Calu3 (cell line): ENCODE measurements at regions not wholly inside any gene's neighbourhood (a gene's known extent, or its start where the extent isn't known, plus 50 kb on each side); places are given as distances from the start of the nearest gene placed in this dataset.

Source experiments
- BruUV-seq: library from RNA; stranded (reverse); fragments of 400-500 nt; replicated peaks from 2 replicates; lab custom pipeline; 2021; lab: Mats Ljungman, UMichigan
- CTCF ChIA-PET: fragments of 300-600 bp; sonication (Branson Sonifier 250); formaldehyde crosslinking; loops from one replicate; lab custom pipeline; 2022; ENCODE audit warnings: antibody characterized with exemption; lab: Charles Lee
- DNase-seq: peaks from one replicate; pipeline ENCODE4 v3.0.0; 2022
- H3K27ac Mint-ChIP-seq: one replicate; pipeline ENCODE4 v1.8.0; 2022; ENCODE audit warnings: mixed read lengths; ENCODE audit not compliant: unreplicated experiment
- H3K27me3 Mint-ChIP-seq: one replicate; pipeline ENCODE4 v1.8.0; 2022; ENCODE audit warnings: mixed read lengths; ENCODE audit not compliant: unreplicated experiment
- H3K36me3 Mint-ChIP-seq: one replicate; pipeline ENCODE4 v1.8.0; 2022; ENCODE audit warnings: mild to moderate bottlenecking, moderate library complexity, mixed read lengths; ENCODE audit not compliant: insufficient read depth, unreplicated experiment
- H3K4me1 Mint-ChIP-seq: one replicate; pipeline ENCODE4 v1.8.0; 2022; ENCODE audit warnings: mild to moderate bottlenecking, low read depth, mixed read lengths; ENCODE audit not compliant: unreplicated experiment
- H3K4me3 Mint-ChIP-seq: one replicate; pipeline ENCODE4 v1.8.0; 2022; ENCODE audit warnings: mild to moderate bottlenecking, low read depth, moderate library complexity, mixed read lengths; ENCODE audit not compliant: unreplicated experiment
- H3K9me3 Mint-ChIP-seq: one replicate; pipeline ENCODE4 v1.8.0; 2022; ENCODE audit warnings: low read depth, mixed read lengths; ENCODE audit not compliant: unreplicated experiment
- intact Hi-C: fragments of 100-400 bp; cut with micrococcal nuclease; formaldehyde crosslinking; loops from one replicate; pipeline ENCODE4 v1.10.0; 2022; ENCODE audit not compliant: unreplicated experiment
- TF ChIP-seq, protein P1 (sequence below): fragments of 200-600 bp; IDR thresholded peaks from one replicate; pipeline ENCODE4 v1.8.0; 2022; ENCODE audit warnings: antibody characterized with exemption; ENCODE audit not compliant: unreplicated experiment

GRCh38 chr10:121648059-121648458, 49.8 kb upstream of the FGFR2 start:
- H3K27me3 Mint-ChIP-seq: peaks cover 28% of the 10 kb centered on the region
- intact Hi-C loops: no loop called here
- TF ChIP-seq, protein P1, sequence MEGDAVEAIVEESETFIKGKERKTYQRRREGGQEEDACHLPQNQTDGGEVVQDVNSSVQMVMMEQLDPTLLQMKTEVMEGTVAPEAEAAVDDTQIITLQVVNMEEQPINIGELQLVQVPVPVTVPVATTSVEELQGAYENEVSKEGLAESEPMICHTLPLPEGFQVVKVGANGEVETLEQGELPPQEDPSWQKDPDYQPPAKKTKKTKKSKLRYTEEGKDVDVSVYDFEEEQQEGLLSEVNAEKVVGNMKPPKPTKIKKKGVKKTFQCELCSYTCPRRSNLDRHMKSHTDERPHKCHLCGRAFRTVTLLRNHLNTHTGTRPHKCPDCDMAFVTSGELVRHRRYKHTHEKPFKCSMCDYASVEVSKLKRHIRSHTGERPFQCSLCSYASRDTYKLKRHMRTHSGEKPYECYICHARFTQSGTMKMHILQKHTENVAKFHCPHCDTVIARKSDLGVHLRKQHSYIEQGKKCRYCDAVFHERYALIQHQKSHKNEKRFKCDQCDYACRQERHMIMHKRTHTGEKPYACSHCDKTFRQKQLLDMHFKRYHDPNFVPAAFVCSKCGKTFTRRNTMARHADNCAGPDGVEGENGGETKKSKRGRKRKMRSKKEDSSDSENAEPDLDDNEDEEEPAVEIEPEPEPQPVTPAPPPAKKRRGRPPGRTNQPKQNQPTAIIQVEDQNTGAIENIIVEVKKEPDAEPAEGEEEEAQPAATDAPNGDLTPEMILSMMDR: no peak
- CTCF ChIA-PET: no interaction called here
- no peak for DNase-seq
- H3K4me3 Mint-ChIP-seq: no peak overlapping the region
- H3K9me3 Mint-ChIP-seq: no peaks in the 10 kb centered on the region
- no peak overlapping the region for H3K27ac Mint-ChIP-seq
- no peaks in the 10 kb centered on the region for H3K36me3 Mint-ChIP-seq
- no TSS peak for BruUV-seq
- no peaks in the 10 kb centered on the region for H3K4me1 Mint-ChIP-seq
